ENCODE measurements at regions not wholly inside any gene's neighbourhood (a gene's known extent, or its start where the extent isn't known, plus 50 kb on each side); places are given as distances from the start of the nearest gene placed in this dataset.
"Not testable (repeated sequence)": the region's sequence is repeated elsewhere in the genome, so short reads cannot be mapped to it uniquely, and the experiment has no call there.

DNA sequence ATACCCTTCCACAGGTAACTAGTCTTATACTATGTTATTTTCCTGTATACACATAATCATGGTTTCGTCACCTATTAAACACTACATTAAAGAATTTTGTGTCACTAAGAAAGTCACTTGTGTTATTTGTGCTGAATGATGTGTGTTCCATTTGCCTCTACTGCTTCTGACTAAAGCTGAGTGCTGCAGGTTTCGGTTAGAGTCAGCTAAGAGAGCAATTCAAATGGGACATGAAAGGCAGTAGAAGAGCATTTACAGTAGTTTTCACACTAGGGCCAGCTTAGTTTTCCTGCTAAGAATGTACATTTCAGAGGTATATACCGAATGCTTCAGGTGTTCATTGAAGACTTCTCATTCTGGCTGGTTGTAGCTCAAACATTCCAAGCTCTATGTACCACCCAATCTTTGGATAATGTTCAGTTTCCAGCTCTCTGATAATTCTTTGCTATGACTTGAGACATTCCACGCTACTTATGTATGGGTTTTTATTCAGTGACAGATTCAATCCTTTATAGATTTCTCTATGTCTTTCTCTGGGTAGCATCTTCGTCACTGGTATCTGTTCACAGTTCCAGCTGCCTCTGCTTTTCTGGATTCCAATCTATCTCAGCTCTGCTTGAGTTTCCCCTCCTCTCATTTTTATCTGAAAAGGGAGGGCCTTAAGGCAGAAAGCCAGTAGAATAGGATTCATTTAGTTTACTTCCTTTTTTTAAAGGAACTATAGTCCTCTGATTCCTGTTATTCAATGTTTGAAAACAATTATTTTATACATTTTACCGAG is 164.4 kb downstream of the CXXC4 start:
- DNase-seq (ENCODE audit: low read depth in 4 of 4, low spot score in 3 of 4) = no peak

DNA sequence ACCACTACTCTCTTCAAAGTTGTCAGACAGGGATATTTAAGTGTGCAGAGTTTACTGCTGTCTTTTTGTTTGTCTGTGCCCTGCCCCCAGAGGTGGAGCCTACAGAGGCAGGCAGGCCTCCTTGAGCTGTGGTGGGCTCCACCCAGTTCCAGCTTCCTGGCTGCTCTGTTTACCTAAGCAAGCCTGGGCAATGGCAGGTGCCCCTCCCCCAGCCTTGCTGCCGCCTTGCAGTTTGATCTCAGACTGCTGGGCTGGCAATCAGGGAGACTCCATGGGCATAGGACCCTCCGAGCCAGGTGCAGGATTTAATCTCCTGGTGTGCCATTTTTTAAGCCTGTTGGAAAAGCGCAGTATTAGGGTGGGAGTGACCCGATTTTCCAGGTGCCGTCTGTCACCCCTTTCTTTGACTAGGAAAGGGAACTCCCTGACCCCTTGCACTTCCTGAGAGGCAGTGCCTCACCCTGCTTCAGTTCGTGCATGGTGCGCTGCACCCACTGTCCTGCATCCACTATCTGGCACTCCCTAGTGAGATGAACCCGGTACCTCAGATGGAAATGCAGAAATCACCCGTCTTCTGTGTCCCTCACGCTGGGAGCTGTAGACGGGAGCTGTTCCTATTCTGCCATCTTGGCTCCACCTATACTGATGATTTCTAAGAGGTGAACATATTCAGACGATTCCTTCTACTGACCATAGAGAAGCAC is 167.6 kb downstream of the CXXC4 start:
- DNase-seq (ENCODE audit: low read depth in 4 of 4, low spot score in 3 of 4) = not testable (repeated sequence)

DNA sequence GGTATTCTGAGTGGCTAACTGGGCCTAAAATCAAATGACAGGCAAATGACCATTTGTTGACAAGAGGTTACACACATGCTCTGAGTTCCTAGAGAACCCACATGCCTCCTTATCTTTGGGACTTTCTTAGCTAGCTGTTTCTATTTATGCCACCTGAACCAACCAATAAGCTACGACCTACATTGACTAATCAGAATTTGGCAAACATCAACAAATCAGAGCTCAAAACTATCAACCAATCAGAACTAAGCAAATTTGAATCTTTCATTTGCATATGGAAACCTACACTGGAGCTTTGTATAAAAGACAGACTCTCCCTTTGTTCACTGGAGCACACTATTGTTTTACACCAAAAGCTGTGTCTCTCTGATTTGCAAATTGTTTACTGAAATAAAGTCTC is 192.0 kb downstream of the CXXC4 start:
- no peak for DNase-seq (ENCODE audit: low read depth in 4 of 4, low spot score in 3 of 4)

DNA sequence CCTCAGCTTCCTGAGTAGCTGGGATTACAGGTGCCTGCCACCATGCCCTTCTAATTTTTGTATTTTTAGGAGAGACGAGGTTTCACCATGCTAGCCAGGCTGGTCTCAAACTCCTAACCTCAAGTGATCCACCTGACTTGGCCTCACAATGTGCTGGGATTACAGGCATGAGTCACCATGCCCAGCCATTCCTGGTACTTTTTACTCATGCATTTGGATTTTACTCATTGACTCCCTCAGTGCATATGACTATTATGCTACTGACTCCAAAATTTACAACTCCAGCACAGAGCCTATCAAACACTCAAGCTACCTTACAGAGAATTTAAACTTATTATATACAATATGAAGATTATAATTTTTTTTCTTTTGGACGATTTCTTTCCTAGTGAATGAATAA is 199.9 kb downstream of the CXXC4 start:
- no peak for DNase-seq (ENCODE audit: low read depth in 4 of 4, low spot score in 3 of 4)

DNA sequence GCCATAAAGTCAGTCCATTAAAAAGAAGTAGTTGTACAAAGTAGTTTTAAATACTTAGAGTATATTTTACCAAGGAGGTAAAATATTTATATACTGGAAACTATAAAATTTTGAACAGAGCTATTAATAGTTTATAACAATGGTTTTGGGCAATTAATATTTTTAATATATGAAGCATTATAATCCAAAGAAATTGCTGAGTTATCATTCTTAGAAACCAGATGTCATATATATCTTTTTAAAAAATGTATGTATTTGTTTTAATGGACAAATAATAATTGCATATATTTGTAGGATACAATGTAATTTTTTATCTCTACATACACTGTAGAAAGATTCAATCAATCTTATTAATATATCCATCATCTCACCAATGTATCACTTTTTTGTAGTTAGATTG is 207.8 kb downstream of the CXXC4 start:
- DNase-seq (ENCODE audit: low read depth in 4 of 4, low spot score in 3 of 4) = no peak

DNA sequence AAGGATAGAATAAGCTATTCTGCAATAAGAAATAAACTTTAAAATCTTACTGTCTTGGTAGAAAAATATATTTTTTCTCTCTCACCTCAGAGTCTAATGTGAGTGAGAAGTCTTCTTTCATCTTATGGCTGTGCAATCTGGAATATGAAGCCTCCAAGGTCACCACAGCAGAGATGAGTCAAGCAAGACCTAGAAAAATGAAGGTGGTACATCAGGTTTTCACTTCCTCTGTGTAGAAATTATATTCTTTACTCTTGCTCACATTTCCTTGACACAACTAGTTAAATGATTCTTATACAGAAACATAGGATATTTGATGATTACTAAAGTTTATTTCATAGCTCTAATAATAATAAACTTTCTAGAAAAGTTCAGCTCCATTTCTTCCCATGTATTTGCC is 211.4 kb downstream of the CXXC4 start:
- no peak for DNase-seq (ENCODE audit: low read depth in 4 of 4, low spot score in 3 of 4)

DNA sequence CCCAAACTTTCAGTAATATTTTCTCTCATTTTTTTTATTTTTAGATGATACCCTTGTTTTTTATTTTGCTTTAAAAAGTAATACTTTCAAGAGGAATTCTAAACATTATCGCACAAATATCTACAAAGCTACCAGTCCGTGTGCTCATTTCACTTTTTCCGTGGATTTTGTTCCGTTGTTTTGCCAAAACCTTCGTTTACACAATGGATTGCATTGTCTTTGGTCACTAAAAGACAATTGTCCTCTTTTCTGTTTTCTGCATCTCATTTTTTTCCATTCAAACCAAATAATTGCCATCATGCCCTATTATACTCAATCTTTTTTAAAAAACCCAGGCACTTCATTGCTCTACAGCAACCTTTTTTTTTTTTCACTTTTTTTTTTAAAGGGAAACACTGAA is 214.9 kb downstream of the CXXC4 start:
- DNase-seq (ENCODE audit: low read depth in 4 of 4, low spot score in 3 of 4) = no peak

DNA sequence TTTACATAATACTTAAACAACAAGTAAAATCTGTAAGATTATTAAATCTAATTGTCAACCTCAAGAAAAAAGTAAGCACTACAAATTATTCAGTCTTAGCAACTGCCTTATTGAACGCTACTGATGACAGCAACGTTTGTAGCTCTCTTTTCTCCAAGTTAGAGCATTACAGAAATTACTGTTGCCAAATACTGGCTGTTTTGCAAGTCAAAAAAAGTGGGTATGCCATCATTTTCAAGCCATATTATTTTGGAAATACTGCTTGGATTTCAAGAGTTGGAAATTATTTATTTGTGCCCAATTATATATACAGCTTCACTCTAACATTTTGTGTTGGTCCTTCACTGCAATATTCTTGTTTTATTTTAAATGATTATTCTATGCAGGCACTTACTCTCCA is 221.7 kb downstream of the CXXC4 start:
- no peak for DNase-seq (ENCODE audit: low read depth in 4 of 4, low spot score in 3 of 4)

DNA sequence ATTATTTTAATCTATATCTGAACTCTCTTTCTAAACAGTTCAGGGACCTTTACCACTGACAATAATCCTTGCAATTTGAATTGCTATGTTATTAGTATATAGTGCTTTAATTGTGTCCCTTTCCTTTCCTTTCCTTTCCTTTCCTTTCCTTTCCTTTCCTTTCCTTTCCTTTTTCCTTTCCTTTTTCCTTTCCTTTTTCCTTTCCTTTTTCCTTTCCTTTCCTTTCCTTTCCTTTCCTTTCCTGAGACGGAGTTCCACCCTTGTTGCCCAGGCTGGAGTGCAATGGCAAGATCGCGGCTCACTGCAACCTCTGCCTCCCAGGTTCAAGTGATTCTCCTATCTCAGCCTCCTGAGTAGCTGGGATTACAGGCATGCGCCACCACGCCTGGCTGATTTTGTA is 225.1 kb downstream of the CXXC4 start:
- not testable (repeated sequence) for DNase-seq (ENCODE audit: low read depth in 4 of 4, low spot score in 3 of 4)

DNA sequence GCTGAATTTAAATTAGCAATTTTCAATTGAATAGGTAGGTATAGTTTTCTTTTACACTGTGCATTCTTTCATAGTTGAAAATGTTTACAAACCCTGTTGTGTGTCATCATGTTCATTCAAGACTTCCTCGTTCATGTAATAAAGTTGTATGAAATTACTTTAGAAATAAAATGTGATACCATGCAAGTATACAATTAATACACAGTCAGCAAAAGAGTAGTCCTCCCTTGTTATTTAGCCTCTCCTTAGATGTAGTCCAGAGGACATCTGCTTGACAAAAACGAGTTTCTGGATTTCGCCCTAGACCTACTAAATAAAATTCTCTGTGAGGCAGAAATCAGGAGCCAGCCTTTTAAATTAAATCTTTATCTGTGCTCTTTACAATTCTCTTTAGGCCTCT is 231.6 kb downstream of the CXXC4 start:
- DNase-seq (ENCODE audit: low read depth in 4 of 4, low spot score in 3 of 4) = no peak

DNA sequence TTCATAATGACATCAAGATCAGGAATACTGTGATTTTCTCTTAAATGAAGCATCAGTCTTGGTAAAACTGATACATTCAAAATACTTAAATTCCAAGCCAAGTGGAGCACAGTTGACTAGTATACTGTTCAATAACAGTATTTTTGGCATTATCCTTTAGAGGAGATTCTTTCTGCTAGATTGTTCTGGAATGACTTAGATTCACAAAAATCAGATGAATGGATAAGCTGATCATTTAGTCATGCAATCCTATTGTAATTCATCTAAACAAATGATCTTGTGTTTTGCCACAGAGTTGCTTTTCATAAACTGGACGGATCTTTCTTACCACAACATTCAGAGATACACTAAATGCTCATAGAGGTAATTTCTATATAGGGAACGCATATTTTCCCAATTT is 232.0 kb downstream of the CXXC4 start:
- no peak for DNase-seq (ENCODE audit: low read depth in 4 of 4, low spot score in 3 of 4)

DNA sequence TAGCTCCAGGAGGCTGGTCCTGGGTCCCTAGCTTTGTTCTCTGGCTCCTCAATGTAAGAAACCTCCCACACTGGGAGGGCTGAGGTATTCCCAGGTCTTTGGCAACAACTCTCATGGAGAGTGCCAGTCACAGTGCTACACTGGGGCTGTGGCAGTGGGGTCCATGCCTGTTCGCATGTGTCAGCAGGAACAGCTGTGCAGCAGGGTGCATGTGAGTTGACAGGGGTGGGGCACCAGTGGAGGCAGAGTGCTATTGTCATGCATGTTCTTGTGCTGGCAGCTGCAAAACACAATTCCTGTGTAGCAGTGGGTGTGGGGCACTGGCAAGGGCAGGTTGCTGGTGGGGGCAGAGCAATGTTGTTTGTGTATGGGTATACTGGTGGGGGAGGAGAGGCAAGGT is 246.0 kb downstream of the CXXC4 start:
- DNase-seq (ENCODE audit: low read depth in 4 of 4, low spot score in 3 of 4) = no peak

DNA sequence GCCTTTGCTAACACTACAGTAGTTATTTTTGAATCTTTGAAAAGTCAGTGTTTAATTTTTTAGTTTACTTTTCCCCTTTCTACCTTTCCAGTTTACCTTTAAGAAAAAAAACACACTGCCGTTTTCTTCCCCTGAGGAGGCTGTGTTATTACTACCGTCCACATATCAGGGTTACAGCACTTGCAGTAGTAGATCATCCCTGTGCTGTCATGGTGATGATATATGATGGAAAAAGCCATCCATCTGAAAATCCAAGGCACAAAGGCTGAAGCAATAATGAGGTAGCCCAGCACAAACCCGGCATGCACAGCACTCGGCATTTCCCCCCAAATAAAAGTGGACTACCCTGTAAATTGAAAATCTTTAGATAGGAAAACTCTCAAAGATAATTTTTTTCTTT is 258.7 kb downstream of the CXXC4 start:
- no peak for DNase-seq (ENCODE audit: low read depth in 4 of 4, low spot score in 3 of 4)

DNA sequence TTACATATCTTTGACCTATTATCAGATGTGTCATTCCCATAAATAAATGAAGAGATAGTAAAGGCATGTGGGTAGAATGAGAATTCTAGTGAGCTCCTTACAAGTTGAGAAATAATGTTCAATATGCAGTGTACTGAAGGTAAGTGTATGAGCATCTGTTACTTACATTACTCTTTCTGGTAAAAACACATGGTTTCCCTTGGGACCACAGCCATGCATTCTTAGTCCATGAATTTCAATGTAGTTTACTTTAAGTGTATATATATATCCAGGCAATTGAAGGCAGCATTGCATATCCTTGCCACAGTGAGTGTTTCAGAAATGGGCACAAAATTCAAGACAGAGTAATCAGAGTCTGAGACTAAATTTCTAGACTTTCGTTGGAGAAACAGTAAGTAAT is 277.2 kb downstream of the CXXC4 start:
- DNase-seq (ENCODE audit: low read depth in 4 of 4, low spot score in 3 of 4) = no peak

DNA sequence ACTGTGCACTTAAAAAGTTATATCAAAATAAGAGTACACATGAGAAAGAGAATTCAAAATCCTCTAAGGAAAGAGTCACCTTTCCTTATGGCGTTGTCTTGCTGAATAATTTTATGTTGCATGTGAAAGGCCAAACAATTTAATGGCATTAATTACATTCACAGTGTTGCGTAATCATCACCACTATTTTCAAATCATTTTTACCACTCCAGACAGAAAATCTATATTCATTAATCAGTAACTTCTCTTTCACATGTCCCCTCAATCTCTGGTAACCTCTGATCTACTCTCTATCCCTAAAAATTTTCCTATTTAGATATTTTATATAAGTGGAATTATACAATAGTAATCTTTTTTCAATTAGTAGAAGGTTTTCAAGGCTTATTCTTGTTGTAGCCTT is 283.0 kb downstream of the CXXC4 start:
- no peak for DNase-seq (ENCODE audit: low read depth in 4 of 4, low spot score in 3 of 4)

DNA sequence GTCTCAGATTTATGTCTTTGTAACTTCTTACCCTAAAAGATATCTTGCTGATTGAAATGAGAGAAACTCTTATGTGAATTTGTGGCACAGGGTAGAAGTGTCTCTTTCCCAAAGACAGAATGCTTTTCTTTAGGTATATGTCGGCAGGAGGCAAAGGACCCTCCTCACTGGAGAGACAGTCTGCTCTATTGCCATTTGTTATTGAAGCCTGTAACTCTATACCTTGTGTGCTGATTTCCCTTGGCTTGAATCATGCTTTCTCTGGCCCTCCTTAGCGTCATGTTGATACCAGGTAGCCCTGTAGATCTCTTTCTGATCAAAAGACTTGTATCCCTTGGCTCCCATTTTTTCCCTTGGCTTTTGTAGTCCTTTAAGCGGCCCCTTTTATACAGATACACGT is 284.3 kb downstream of the CXXC4 start:
- DNase-seq (ENCODE audit: low read depth in 4 of 4, low spot score in 3 of 4) = no peak

DNA sequence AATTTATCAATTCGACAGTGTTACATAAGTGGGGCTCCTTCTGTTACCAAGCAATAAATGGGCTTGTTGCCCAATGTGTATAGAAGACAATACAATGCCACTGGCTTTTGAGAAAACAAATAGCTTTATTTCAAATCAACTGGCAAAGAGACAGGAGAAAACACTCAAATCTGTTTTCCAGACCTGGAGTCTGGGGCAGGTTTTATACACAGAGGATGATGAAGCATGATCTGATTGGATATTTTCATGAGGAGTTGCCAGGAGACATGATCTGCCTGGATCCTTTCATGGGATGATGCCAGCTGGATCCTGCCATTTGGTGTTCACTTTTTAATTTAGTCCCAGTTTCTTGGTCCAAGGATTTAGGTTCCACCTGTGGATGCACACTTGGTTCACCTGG is 287.9 kb downstream of the CXXC4 start:
- DNase-seq (ENCODE audit: low read depth in 4 of 4, low spot score in 3 of 4) = no peak

DNA sequence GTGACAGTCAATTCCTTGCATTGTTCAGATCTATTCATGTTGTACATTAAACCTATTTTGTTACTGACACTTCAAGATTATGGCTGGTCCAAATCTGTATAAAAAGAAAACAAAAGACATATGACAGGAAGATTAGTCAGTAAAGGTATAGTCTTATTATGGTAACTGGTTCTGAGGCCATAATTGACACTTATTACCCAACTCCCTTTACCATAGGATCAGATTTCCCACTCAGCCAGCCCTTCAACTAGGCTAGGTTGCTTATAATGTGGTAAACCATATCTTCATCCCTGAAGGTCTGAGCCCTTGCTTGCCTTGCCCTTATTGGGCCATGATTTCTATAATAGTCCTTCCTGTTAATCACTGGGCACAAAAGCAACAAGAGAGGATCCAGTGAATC is 289.6 kb downstream of the CXXC4 start:
- DNase-seq (ENCODE audit: low read depth in 4 of 4, low spot score in 3 of 4) = no peak

DNA sequence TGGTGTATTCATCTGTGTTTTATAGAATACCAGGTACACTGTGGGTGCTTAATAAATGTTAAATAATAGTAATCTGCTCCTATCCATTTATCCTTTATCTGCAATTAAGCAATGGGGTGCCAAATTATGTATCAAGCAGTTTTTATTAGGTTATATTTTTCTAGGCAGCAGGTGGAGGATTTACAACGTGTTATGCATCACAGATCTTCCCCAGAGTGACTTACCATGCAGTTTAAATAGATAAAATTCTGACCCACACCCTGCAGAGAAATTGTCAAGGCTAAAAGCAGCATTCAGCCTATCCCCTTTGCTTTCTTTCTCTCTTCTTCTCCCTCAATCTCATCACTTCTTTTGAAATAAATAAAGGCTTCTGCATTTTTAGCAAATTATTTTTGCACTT is 306.4 kb downstream of the CXXC4 start:
- DNase-seq (ENCODE audit: low read depth in 4 of 4, low spot score in 3 of 4) = no peak

DNA sequence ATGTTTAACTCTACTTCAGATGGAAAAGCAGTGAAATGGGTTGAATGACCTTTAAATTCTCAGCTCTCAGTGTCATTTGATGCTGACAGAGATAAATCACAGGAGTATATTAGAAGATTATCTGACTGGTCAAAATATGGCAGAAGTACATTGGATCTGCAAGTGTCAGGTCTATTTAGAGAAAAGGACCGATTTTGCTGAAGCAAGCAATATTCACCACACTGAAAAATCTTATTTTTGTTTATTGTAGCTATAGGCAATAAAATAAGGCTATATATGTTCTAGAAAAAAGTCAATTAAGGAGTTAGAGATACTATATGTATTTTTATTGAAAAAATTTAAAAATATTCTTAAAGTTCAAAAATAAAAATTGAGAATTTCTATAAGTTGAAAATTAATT is 325.3 kb downstream of the CXXC4 start:
- no peak for DNase-seq (ENCODE audit: low read depth in 4 of 4, low spot score in 3 of 4)

DNA sequence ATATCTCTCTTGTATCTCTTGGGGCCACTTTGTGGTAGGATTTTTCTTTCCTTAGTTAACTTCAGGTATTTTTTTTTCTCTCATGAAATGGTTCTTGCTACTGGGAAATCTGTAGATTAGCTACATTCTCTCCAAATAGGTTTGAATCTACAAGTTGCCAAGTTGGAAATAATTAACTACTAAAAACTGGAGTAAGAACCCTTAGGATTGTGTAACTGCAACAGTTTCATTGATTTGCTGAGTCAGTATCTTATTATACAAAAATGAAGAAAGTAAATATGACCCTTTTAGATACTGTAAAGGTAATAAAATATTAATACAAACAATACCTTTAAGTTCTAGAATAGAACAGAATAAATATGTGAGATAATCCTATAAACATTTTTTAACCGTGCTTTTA is 327.9 kb downstream of the CXXC4 start:
- no peak for DNase-seq (ENCODE audit: low read depth in 4 of 4, low spot score in 3 of 4)

DNA sequence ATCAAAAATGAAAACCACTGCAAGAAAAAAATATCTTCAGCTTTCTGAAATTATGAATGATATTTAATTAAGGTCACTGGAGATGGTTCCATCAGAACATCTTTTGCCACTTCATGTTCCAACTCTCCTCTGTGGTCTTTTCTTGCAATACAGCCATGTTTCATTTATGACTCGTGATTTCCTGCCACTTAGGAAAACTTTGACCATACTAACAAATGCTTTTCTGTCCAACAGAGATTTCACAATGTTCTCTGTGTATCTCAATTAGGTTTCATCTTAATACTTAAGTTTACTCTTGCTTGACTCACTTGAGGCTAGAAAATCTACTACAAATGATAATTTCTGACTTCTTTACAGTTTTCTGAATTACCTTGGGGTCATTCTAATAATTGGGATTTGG is 330.9 kb downstream of the CXXC4 start:
- DNase-seq (ENCODE audit: low read depth in 4 of 4, low spot score in 3 of 4) = no peak

DNA sequence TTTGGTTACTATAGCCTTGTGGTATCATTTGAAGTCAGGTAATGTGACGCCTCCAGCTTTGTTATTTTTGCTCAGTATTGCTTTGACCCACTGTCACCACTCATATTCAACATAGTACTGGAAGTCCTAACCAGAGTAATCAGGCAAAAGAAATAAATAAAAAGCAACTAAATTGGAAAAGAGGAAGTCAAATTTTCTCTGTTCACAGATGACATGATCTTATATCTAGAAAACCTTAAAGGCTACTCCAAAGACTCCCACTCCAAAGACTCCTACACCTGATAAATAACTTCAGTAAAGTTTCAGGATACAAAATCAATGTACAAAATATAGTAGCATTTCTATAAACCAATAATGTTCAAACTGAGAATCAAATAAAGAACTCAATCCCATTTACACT is 348.6 kb downstream of the CXXC4 start:
- no peak for DNase-seq (ENCODE audit: low read depth in 4 of 4, low spot score in 3 of 4)
